ENCODE measurements at regions not wholly inside any gene's neighbourhood (a gene's known extent, or its start where the extent isn't known, plus 50 kb on each side); places are given as distances from the start of the nearest gene placed in this dataset.

DNA sequence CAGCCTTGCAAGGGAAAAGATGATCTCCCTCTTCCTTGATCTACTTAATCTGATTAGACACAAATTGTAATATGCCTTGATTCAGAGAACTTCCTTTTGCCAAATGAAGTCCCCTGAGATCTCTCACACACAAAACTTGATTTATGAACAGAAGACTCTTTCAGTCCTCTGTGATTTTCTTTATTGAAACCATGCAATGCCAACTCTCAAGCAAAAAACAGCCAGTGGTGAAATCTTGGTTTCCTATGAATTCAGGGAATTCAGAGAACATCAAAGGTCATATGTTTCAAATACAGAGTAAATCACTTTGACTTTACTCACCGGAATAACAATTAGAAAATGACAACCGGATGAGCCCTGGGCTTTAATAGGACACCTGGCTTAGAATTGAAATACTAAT is 211.7 kb downstream of the ABHD5 start:
- no peak for DNase-seq

DNA sequence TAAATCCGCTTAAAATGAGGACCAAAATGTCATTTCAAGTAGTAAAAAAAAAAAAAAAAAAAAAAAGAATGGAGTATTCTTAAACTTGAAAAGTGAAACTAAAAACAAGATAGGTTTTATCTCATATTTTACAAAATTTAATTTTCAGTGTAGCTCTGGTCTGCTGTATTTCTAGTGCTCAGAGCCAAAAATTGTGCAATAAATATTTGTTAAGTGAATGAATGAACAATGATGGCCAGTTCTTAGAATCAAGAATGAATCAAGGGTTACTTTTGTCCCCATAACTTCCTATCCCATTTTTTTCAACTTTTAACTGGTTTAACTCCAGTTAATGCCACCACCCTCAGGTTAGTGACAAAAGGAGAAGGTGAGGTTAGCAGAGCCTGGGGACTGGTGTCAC is 214.4 kb downstream of the ABHD5 start:
- DNase-seq, result no peak

GRCh38 chr3:43906849-43907507 is 216.2 kb downstream of the ABHD5 start:
- no peak for DNase-seq

GRCh38 chr3:43907508-43907858 is 216.7 kb downstream of the ABHD5 start:
- no peak for DNase-seq

DNA sequence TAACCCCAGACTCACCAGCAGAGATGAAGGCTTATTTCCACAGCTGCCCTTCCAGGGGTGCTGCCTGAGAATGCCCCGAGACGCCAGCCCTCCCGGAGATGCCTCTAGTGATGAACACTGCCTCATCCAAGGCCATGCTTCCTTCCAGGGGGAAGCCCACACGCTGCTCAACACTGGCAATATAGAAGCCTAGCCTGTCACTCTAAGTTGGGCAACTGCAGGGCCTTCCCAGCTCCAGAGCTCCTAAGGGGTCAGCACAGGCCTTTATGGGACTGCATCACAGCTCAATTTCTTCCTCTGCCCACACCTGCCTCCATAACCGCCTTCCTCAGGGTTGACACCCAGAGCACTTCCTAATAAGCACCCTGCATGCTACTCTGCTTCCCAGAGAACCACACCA is 217.7 kb downstream of the ABHD5 start:
- DNase-seq, result no peak

DNA sequence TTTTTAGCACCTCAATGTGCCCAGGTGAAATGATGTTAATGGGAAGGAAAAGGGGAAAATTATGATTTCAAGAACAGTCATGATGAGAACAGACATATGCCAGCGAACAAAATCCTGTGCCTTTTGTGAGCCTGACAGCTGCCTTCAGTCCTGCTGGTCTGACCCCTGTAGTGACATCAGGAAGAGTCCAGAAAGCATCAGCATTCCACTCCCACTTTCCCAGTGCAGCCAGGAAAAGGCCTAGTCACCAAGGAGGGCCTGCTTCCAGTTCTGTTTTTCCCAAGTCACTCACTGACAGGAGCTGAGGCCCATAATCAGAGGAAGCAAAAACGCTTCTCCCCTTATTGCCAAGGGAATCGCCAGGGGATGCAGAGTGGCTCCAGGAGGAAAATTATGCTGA is 218.4 kb downstream of the ABHD5 start:
- no peak for DNase-seq

- no peak for DNase-seq
These were observed 220.0 kb downstream of the ABHD5 start for GRCh38 chr3:43910750-43911149.

DNA sequence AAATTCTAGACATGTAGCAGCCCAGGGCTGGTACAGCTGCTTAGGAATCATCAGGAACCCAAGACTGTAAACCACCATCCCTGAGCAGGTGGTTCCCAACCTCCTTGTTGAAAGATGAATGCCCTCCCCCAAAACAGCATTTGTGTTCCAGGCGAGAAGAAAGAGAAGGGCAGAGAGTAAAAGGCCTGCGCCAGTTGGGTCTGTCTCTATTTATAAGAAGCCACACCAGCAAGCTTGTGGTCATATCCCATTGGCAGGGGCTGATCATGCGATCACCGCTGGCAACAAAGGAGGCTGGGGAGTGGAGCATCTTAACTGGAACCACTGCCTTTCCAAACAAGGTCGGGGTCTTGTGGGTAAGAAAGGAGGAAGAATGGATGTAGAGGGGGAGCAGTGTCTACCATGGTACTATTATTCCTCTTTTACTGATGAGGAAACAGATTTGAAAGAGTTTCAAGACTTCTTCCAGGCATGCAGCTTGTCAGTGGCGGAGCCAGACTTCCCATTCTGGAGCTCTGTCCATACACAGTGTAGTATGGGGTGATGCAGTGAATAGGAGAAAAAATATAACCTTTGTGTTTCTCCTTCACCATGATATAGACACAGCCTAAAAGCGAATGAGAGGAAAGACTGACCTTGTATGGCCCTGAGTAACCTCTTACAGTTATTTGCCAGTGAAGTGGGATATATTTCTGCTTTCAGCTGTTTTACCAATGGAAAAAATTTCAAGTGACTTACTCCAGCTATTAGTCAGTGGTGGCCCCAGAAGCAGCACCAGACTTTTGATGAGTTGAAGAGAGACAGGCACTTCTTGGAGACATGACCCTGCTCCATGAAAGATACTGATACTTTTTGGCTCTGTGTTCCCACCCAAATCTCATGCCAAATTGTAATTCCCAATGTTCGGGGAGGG is 222.6 kb downstream of the ABHD5 start:
- DNase-seq, result no peak

- DNase-seq, result no peak
These were observed 223.5 kb downstream of the ABHD5 start for GRCh38 chr3:43914269-43914668.

- no peak for DNase-seq
These were observed 224.8 kb downstream of the ABHD5 start for GRCh38 chr3:43915546-43915945.

GRCh38 chr3:43917361-43917760 is 226.6 kb downstream of the ABHD5 start:
- no peak for DNase-seq

DNA sequence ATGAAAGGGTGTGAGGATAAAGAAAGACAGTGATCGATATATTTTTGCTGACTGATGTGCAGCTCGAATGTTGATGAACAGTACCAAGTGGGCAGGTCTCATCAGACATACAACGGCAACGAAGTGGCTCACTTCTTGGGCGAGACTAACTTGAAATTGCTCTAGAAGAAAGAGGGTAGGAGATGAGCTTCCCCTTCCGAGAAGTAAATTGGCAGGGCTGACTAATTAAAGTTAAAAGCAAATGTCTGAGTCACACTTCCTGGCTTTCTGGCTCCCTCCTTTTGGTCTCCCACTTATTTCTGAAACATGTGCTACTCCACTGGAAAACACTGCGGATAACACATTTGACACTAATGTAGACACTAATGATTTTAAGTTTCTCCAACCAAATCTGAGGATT is 228.3 kb downstream of the ABHD5 start:
- DNase-seq, result no peak

GRCh38 chr3:43921056-43921648 is 230.4 kb downstream of the ABHD5 start:
- no peak for DNase-seq

GRCh38 chr3:43922374-43922773 is 231.6 kb downstream of the ABHD5 start:
- no peak for DNase-seq

DNA sequence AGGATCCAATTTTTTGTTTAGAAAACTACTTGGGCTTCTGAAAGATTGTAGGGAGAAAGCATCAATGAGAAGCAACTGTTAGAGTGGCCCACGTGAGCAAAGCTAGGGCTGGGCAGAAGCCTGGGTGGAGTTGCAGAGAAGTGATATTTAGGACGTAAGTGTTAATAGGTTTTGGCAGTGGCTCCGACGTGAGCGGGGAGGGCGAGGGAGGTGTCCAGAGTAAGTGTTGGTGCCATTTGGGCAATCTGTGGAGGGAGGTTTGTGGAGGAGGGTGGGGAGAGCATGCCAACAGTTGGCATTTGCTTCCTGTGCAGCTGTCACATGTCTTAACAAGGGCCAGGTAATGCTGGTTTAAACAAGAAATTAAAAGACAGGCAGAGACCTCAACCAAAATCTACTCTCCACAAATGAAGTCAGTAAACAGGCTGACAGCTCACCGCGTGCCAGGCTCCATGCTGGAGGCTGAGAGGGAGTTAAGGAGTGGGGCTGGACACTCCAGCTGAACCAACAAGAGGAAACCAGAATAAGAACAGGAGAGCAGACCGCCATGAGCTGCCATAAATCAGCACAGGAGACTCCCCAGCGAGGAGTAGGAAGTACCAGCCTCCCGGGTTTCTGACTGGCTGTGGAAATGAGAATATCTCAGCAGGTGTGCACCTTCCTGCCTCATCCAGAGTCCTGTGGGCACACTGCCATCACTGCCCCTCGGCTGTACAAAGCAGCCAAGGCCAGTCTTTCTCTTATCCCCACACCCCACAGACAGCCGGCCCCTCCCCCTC is 232.6 kb downstream of the ABHD5 start:
- no peak for DNase-seq

DNA sequence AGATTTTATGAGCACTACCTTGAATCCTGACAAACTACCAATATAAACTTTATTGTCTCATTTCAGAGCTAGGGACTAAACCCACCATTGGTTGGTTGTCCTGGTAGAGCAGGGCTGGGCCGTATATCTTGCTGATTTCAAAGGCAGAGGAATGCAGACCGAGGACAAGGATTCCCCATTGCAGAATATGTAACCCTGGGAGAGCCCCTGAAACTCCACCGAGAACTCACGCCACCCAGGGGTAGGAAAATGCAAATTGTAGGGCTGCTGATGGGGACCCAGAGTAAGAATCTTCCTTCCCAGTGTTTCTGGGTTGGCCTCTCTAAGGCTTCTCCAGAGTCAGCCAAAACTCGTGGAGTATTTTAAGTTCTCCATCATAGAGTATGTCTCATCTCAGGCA is 235.3 kb downstream of the ABHD5 start:
- DNase-seq, result no peak

DNA sequence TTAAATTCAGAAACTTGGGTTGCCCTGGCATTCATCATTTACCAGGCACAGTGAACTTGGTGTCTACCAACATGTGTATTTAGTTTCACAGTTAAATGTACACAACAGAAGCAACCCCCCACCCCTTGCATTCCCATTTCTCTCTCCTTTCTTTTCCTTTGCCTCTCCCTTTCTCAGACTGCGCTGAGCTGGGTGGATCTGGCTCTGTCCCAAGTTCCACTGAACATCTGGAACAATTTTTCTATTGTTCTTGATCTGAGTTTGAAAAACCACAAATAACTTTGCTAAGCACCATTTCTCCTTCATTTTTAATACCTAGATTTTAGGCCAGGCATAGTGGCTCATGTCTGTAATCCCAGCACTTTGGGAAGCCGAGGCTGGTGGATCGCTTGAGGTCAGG is 242.2 kb downstream of the ABHD5 start:
- DNase-seq, result no peak

DNA sequence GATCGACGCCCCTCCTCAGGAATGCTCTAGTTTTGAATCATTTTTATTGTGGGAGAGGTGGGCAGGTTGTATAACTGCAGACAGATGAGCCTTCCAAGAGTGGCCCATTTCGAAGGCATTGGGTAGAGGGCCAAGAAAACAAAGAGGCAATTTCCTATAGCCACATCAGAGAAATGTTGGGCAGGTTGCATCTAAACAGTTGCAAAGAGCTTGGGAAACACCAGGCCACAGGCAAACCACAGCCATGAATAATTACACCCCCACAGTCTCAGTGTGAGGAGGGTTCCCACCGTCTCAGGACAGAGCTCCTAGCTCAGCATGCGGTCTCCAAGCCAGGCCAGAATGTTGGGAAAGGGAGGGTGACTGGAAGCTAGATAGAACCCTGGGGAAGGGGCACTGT is 257.3 kb downstream of the ABHD5 start:
- no peak for DNase-seq

DNA sequence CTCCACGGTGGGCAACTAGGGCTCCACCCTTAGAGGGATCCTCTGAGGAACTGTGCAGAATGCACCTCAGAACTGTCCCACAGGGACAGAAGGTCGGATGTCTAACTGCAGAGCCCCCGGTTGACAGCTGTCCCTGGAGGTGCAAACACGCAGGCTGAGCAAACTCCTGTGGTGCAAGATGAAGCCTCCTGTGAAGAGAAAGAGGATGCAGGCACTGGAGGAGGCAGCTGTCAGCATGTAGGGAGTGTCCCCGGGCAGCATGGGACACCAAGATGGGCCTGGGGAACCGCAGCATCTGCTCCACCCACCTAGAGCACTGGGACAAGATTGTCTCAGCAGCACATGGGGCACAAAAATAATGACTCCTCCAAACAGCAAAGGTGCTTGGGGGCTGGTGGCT is 258.9 kb downstream of the ABHD5 start:
- no peak for DNase-seq

DNA sequence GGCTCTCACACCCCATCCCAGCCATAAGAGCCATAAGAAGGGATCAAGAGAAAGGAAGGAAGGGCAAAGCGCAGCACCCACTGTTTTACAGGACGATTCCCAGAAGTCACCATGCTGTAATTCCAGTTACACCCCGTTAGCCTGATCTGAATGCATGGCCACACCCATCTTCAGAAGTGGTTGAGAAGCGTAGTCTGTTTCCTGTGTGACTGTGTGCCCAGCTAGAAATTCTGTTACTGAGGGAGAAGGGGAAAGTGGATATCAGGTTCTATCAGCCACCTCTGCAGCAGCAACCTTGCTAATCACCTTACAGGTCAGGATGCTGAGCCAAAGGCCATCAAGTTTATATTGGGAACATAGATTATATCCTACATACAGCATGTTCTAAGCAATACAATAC is 260.0 kb downstream of the ABHD5 start:
- no peak for DNase-seq

DNA sequence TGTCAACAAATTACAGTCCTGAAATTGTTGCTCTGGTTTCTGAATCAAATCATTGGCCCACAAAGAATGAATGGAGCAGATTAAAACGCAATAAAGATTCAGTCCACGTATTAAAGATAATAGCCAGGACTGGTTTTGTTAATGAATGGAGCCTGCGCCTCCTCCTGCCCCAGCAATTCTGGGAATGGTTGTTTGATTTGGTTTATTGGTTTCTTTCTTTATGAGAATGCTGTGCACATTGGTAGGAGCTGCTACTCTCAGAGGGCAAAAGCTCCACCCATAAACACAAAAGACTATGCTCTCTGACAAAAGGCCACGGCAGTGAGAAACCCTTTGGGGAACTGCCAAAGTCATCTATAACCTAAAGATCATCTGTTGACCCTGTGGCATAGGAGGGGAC is 261.1 kb downstream of the ABHD5 start:
- DNase-seq, result no peak

- no peak for DNase-seq
These were observed 262.6 kb downstream of the ABHD5 start for GRCh38 chr3:43953380-43953779.
